ENCODE measurements at regions not wholly inside any gene's neighbourhood (a gene's known extent, or its start where the extent isn't known, plus 50 kb on each side); places are given as distances from the start of the nearest gene placed in this dataset.

GRCh38 chr11:11043721-11044120, 185.9 kb upstream of the ZBED5 start (continued):
- no peak for TF ChIP-seq BHLHE40 (IDR thresholded peaks at IDR 0.05; ENCODE audit: borderline replicate concordance in 1 of 2, low read depth in 2 of 2, low read length in 1 of 2)
- TF ChIP-seq E2F8 (IDR thresholded peaks at IDR 0.05; ENCODE audit: low read depth, partially characterized antibody): no peak
- no peak for TF ChIP-seq ESRRA (IDR thresholded peaks at IDR 0.05; ENCODE audit: low read length)
- TF ChIP-seq PAX5 (IDR thresholded peaks at IDR 0.05; ENCODE audit: borderline replicate concordance, low read depth, low read length): no peak

- ChIA-PET RAD21 (ENCODE audit: unreplicated experiment) (interaction anchor here (3.1 kb wide), 1 partner anchor 11 kb away, joined by 18 read pairs; no protein-coding TSS in a partner anchor), CTCF (interaction anchor here (1.6 to 8.9 kb wide), 8 partner anchors 12 to 749 kb away, joined by 3 to 70 read pairs (median 17); no protein-coding TSS in a partner anchor), POLR2A (no interaction called here), SMC1A (ENCODE audit: uncharacterized antibody, unreplicated experiment) (interaction anchor here (0.6 to 1.8 kb wide), 3 partner anchors 11 to 236 kb away, joined by 3 to 6 read pairs (median 3); no protein-coding TSS in a partner anchor)
- H3K4me3 ChIP-seq: no peak overlapping the region
- 25% methylated on average over 5 of the region's 5 CpGs for WGBS (ENCODE audit: insufficient coverage, insufficient replicate concordance, low lambda C conversion rate, missing lambda C conversion rate)
- H3K36me3 ChIP-seq (ENCODE audit: control insufficient read depth in 2 of 2, insufficient read depth in 2 of 2, low read length in 1 of 2): no peaks in the 10 kb centered on the region
- H3K27ac ChIP-seq (ENCODE audit: control insufficient read depth, insufficient read depth): no peak overlapping the region
- H3K79me2 ChIP-seq (ENCODE audit: control insufficient read depth, insufficient read depth, low read length): no peaks in the 10 kb centered on the region
- FAIRE-seq (no peak), DNase-seq (ENCODE audit: low read depth, low spot score) (no peak), ATAC-seq (no peak)
- H3K4me2 ChIP-seq (ENCODE audit: control insufficient read depth, insufficient read depth): no peak overlapping the region
- H3K4me1 ChIP-seq (ENCODE audit: control insufficient read depth, insufficient read depth, low read length): no peaks in the 10 kb centered on the region
- H2AFZ ChIP-seq (ENCODE audit: control insufficient read depth, low read depth, low read length): no peak overlapping the region
- in situ Hi-C loops (cut with MboI) (no loop called here), intact Hi-C loops (cut with micrococcal nuclease; ENCODE audit: unreplicated experiment) (loop anchor here (5.0 kb wide), 3 partner anchors 118 to 628 kb away; no protein-coding TSS in a partner anchor)
- no TSS peak for BruUV-seq (replicated peaks)
- no peaks in the 10 kb centered on the region for H3K27me3 ChIP-seq (replicated peaks in 1 of 2; ENCODE audit: control insufficient read depth in 2 of 2, insufficient read depth in 2 of 2, low read length in 1 of 2)
- H4K20me1 ChIP-seq (ENCODE audit: control insufficient read depth, insufficient read depth): no peaks in the 10 kb centered on the region
- H3K9me3 ChIP-seq (replicated peaks; ENCODE audit: control insufficient read depth, insufficient read depth, low read length): no peaks in the 10 kb centered on the region
- no peak overlapping the region for H3K9ac ChIP-seq (ENCODE audit: control insufficient read depth, insufficient read depth, low read length)
- TF ChIP-seq TBL1XR1 (IDR thresholded peaks at IDR 0.05; ENCODE audit: low read depth, low read length) (no peak), HDAC2 (IDR thresholded peaks at IDR 0.05) (no peak), KLF5 (IDR thresholded peaks at IDR 0.05; ENCODE audit: partially characterized antibody) (no peak), SP1 (IDR thresholded peaks at IDR 0.05; ENCODE audit: low read depth, low read length) (no peak), E2F8 (IDR thresholded peaks at IDR 0.05; ENCODE audit: low read depth, partially characterized antibody) (no peak), TAF1 (IDR thresholded peaks at IDR 0.05; ENCODE audit: borderline replicate concordance, low read depth, low read length) (no peak), USF2 (IDR thresholded peaks at IDR 0.05; ENCODE audit: borderline replicate concordance, low read depth, low read length) (no peak), TCF7 (IDR thresholded peaks at IDR 0.05; ENCODE audit: borderline replicate concordance) (no peak), JUND (IDR thresholded peaks at IDR 0.05; ENCODE audit: low read depth, low read length) (no peak)
These were observed 181.5 kb upstream of the ZBED5 start for GRCh38 chr11:11039208-11039965.
